Esophagus squamous epithelium (tissue), 5 donors: ENCODE measurements at regions not wholly inside any gene's neighbourhood (a gene's known extent, or its start where the extent isn't known, plus 50 kb on each side); places are given as distances from the start of the nearest gene placed in this dataset.

Experiments used
- DNase-seq: peaks from one replicate; lab custom pipeline; 2025; lab: John Stamatoyannopoulos, UW
- H3K27ac ChIP-seq, 4 donors: fragments of 200-600 bp; sonication (generic); one replicate each; pipeline ENCODE4 v1.5.1; 2016 to 2019; ENCODE audit warnings: mild to moderate bottlenecking in 1 of 4
- H3K27me3 ChIP-seq, 4 donors: fragments of 200-600 bp; sonication (generic); 1 replicate in 3 of 4; 2 replicates in 1 of 4; pipeline versions ENCODE4 v1.5.1 to v1.6.0; 2017 to 2021; ENCODE audit warnings: antibody characterized with exemption in 1 of 4
- H3K36me3 ChIP-seq, 3 donors: fragments of 200-600 bp; sonication (generic); one replicate each; pipeline ENCODE4 v1.5.1; 2016 to 2019
- H3K4me1 ChIP-seq, 3 donors: fragments of 200-600 bp; sonication (generic); one replicate each; pipeline ENCODE4 v1.5.1; 2017 to 2019
- H3K4me3 ChIP-seq, 4 donors: fragments of 200-600 bp; sonication (generic); 1 replicate in 3 of 4; 2 replicates in 1 of 4; pipeline ENCODE4 v1.5.1; 2016 to 2019; ENCODE audit warnings: mild to moderate bottlenecking in 2 of 4, moderate library complexity in 1 of 4
- H3K9me3 ChIP-seq, 3 donors: fragments of 200-600 bp; sonication (generic); one replicate each; pipeline ENCODE4 v1.5.1; 2016 to 2019
- POLR2A ChIP-seq, 4 donors: fragments of 450-650 bp; IDR thresholded peaks; one replicate each; pipeline ENCODE4 v1.6.1; 2017; ENCODE audit warnings: antibody characterized with exemption in 4 of 4, mild to moderate bottlenecking in 4 of 4, moderate library complexity in 3 of 4
- WGBS, 2 donors: methylation state at CpG; one replicate each; pipeline ENCODE4 v1.1.5; 2018; 5-methylcytosine and 5-hydroxymethylcytosine counted together
- intact Hi-C: fragments of 100-400 bp; cut with DNase I; formaldehyde crosslinking; loops from one replicate; pipeline ENCODE4 v1.15.0; 2022
- TF ChIP-seq, protein P1 (sequence below), 6 experiments: fragments of 450-650 bp in 4 of 6; fragments of 200-600 bp in 2 of 6; sonication (generic) in 2 of 6; IDR thresholded peaks; one replicate each; pipeline ENCODE4 v1.5.1; 2016 to 2019; ENCODE audit warnings: antibody characterized with exemption in 6 of 6, mild to moderate bottlenecking in 4 of 6, moderate library complexity in 4 of 6
- donor health status: DM: yes; HTN: yes; CAD: no.

GRCh38 chr6:68049562-68049961 lies 585.5 kb upstream of the ADGRB3 start:
- Histone ChIP-seq H3K4me1 (no peaks in the 10 kb centered on the region), H3K27me3 (no peaks in the 10 kb centered on the region), H3K4me3 (no peak overlapping the region), H3K36me3 (no peaks in the 10 kb centered on the region), H3K27ac (no peak overlapping the region), H3K9me3 (peaks cover 0 to 4% (median 0%) of the 10 kb centered on the region in 3 donors)
- intact Hi-C loops, result no loop called here
- 80 to 81% methylated on average over 5 of the region's 5 CpGs for WGBS, 2 donors
- no peak for DNase-seq
- TF ChIP-seq POLR2A (IDR thresholded peaks at IDR 0.05), result no peak
- TF ChIP-seq, protein P1, sequence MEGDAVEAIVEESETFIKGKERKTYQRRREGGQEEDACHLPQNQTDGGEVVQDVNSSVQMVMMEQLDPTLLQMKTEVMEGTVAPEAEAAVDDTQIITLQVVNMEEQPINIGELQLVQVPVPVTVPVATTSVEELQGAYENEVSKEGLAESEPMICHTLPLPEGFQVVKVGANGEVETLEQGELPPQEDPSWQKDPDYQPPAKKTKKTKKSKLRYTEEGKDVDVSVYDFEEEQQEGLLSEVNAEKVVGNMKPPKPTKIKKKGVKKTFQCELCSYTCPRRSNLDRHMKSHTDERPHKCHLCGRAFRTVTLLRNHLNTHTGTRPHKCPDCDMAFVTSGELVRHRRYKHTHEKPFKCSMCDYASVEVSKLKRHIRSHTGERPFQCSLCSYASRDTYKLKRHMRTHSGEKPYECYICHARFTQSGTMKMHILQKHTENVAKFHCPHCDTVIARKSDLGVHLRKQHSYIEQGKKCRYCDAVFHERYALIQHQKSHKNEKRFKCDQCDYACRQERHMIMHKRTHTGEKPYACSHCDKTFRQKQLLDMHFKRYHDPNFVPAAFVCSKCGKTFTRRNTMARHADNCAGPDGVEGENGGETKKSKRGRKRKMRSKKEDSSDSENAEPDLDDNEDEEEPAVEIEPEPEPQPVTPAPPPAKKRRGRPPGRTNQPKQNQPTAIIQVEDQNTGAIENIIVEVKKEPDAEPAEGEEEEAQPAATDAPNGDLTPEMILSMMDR (IDR thresholded peaks at IDR 0.05), result no peak

- WGBS, 2 donors, result 56% methylated on average over 1 of the region's 1 CpG
- no peak for DNase-seq
- Histone ChIP-seq H3K4me3 (no peak overlapping the region), H3K4me1 (no peaks in the 10 kb centered on the region), H3K27me3 (no peaks in the 10 kb centered on the region), H3K36me3 (no peaks in the 10 kb centered on the region), H3K9me3 (peaks cover 0 to 4% (median 0%) of the 10 kb centered on the region in 3 donors), H3K27ac (no peak overlapping the region)
- no peak for TF ChIP-seq POLR2A (IDR thresholded peaks at IDR 0.05)
- intact Hi-C loops, result no loop called here
These were observed 588.3 kb upstream of the ADGRB3 start for GRCh38 chr6:68046756-68047155.

- Histone ChIP-seq H3K9me3 (peaks cover 0 to 4% (median 0%) of the 10 kb centered on the region in 3 donors), H3K4me1 (no peaks in the 10 kb centered on the region), H3K36me3 (no peaks in the 10 kb centered on the region), H3K27ac (no peak overlapping the region), H3K27me3 (no peaks in the 10 kb centered on the region), H3K4me3 (no peak overlapping the region)
- 83 to 84% methylated on average over 1 of the region's 1 CpG for WGBS, 2 donors
- intact Hi-C loops, result no loop called here
- no peak for TF ChIP-seq POLR2A (IDR thresholded peaks at IDR 0.05)
- TF ChIP-seq, protein P1 (IDR thresholded peaks at IDR 0.05), result no peak
- no peak for DNase-seq
These were observed 588.8 kb upstream of the ADGRB3 start for GRCh38 chr6:68046302-68046701.

DNA sequence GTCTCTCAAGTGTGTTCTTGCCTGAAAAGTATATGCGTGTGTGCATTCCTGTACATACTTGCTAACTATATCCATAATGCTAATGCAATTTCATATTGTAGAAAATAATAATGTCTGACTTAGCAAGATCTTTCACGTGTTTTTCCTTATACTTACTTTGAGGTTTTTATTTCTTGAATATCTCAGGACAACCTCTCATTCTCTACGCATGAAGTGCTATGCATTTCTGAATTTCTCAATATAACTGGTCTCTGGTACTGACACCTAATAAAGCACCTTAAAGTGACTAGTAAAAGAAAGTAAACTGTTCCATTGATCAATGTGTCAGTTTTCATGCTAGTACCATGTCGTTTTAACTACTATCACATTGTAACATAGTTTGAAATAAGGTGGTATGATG lies 589.9 kb upstream of the ADGRB3 start:
- TF ChIP-seq, protein P1 (IDR thresholded peaks at IDR 0.05), result no peak
- no peak for TF ChIP-seq POLR2A (IDR thresholded peaks at IDR 0.05)
- WGBS, 2 donors, result 61 to 71% methylated on average over 4 of the region's 4 CpGs
- Histone ChIP-seq H3K27ac (no peak overlapping the region), H3K4me1 (no peaks in the 10 kb centered on the region), H3K4me3 (no peak overlapping the region), H3K36me3 (no peaks in the 10 kb centered on the region), H3K27me3 (no peaks in the 10 kb centered on the region), H3K9me3 (peaks cover 0 to 4% (median 0%) of the 10 kb centered on the region in 3 donors)
- intact Hi-C loops, result no loop called here
- DNase-seq, result no peak

- Histone ChIP-seq H3K36me3 (no peaks in the 10 kb centered on the region), H3K4me3 (no peak overlapping the region), H3K4me1 (no peaks in the 10 kb centered on the region), H3K27me3 (no peaks in the 10 kb centered on the region), H3K27ac (no peak overlapping the region), H3K9me3 (peaks cover 0 to 4% (median 0%) of the 10 kb centered on the region in 3 donors)
- DNase-seq, result no peak
- no peak for TF ChIP-seq POLR2A (IDR thresholded peaks at IDR 0.05)
- TF ChIP-seq, protein P1 (IDR thresholded peaks at IDR 0.05), result no peak
- intact Hi-C loops, result no loop called here
These were observed 590.8 kb upstream of the ADGRB3 start for GRCh38 chr6:68044264-68044663.

DNA sequence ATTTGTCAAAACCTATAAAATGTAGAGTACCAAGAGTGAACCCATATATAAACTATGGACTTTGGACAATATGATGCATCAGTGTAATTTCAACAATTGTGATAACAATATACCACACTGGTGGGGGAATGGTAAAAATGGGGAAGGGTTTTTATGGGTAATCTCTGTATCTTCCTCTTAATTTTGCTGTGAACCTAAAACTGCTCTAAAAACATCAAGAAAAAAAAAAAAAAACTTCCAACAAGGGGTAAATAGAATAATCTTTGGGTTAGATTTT lies 592.0 kb upstream of the ADGRB3 start:
- no peak overlapping the region for H3K4me3 ChIP-seq
- H3K4me1 ChIP-seq, result no peaks in the 10 kb centered on the region
- DNase-seq, result no peak
- TF ChIP-seq, protein P1 (IDR thresholded peaks at IDR 0.05), result no peak
- TF ChIP-seq POLR2A (IDR thresholded peaks at IDR 0.05), result no peak
- intact Hi-C loops, result no loop called here
- H3K36me3 ChIP-seq, result no peaks in the 10 kb centered on the region
- H3K9me3 ChIP-seq, result peaks cover 0 to 5% (median 4%) of the 10 kb centered on the region in 3 donors
- H3K27me3 ChIP-seq, result no peaks in the 10 kb centered on the region
- no peak overlapping the region for H3K27ac ChIP-seq
